Smooth muscle cell (in vitro differentiated cells): ENCODE measurements at regions not wholly inside any gene's neighbourhood (a gene's known extent, or its start where the extent isn't known, plus 50 kb on each side); places are given as distances from the start of the nearest gene placed in this dataset.

Experiments
- DNase-seq: peaks from one replicate; lab custom pipeline; 2025; ENCODE audit not compliant: unreplicated experiment; lab: John Stamatoyannopoulos, UW
- H2AFZ ChIP-seq: fragments of 200-600 bp; sonication (generic); 2 replicates; pipeline ENCODE4 v1.6.0; 2016; ENCODE audit warnings: antibody characterized with exemption, low read depth, mild to moderate bottlenecking
- H3F3A ChIP-seq: fragments of 200-600 bp; sonication (generic); 2 replicates; pipeline ENCODE4 v1.6.0; 2017; ENCODE audit warnings: antibody characterized with exemption, low read depth
- H3K27ac ChIP-seq: fragments of 200-600 bp; sonication (generic); 2 replicates; pipeline ENCODE4 v1.5.1; 2016; ENCODE audit warnings: low read depth, mild to moderate bottlenecking
- H3K27me3 ChIP-seq: fragments of 200-600 bp; sonication (generic); 2 replicates; pipeline ENCODE4 v1.6.1; 2016; ENCODE audit warnings: low read depth, mild to moderate bottlenecking
- H3K36me3 ChIP-seq: fragments of 200-600 bp; sonication (generic); 2 replicates; pipeline ENCODE4 v1.5.1; 2016; ENCODE audit warnings: low read depth
- H3K4me1 ChIP-seq: fragments of 200-600 bp; sonication (generic); 2 replicates; pipeline ENCODE4 v1.5.1; 2016; ENCODE audit warnings: low read depth
- H3K4me2 ChIP-seq: fragments of 200-600 bp; sonication (generic); 2 replicates; pipeline ENCODE4 v1.6.0; 2016; ENCODE audit warnings: mild to moderate bottlenecking
- H3K4me3 ChIP-seq: fragments of 200-600 bp; sonication (generic); 2 replicates; pipeline ENCODE4 v1.5.1; 2016; ENCODE audit warnings: mild to moderate bottlenecking
- H3K79me2 ChIP-seq: fragments of 200-600 bp; sonication (generic); 2 replicates; pipeline ENCODE4 v1.6.0; 2016; ENCODE audit warnings: low read depth, mild to moderate bottlenecking
- H3K9ac ChIP-seq: fragments of 200-600 bp; sonication (generic); 2 replicates; pipeline ENCODE4 v1.6.0; 2016; ENCODE audit warnings: low read depth
- H3K9me3 ChIP-seq: fragments of 200-600 bp; sonication (generic); replicated peaks from 2 replicates; pipeline ENCODE4 v1.5.1; 2016; ENCODE audit warnings: low read depth
- H4K20me1 ChIP-seq: fragments of 200-600 bp; sonication (generic); 2 replicates; pipeline ENCODE4 v1.6.0; 2016; ENCODE audit warnings: low read depth
- CTCF ChIP-seq: fragments of 200-600 bp; sonication (generic); IDR thresholded peaks from 2 replicates; pipeline ENCODE4 v1.5.1; 2017; ENCODE audit warnings: borderline replicate concordance, mild to moderate bottlenecking, antibody characterized with exemption; ENCODE audit not compliant: insufficient read depth, poor library complexity, severe bottlenecking
- WGBS: methylation state at CpG from one replicate; pipeline ENCODE4 v1.1.7; 2016; ENCODE audit warnings: low lambda C conversion rate; 5-methylcytosine and 5-hydroxymethylcytosine counted together

- no peaks in the 10 kb centered on the region for H3K79me2 ChIP-seq
- no peak overlapping the region for H3K4me3 ChIP-seq
- no peaks in the 10 kb centered on the region for H4K20me1 ChIP-seq
- no peak overlapping the region for H2AFZ ChIP-seq
- TF ChIP-seq CTCF, result no peak
- no peaks in the 10 kb centered on the region for H3K27me3 ChIP-seq
- H3K4me2 ChIP-seq, result no peak overlapping the region
- no peak overlapping the region for H3K27ac ChIP-seq
- H3K9me3 ChIP-seq, result no peaks in the 10 kb centered on the region
- DNase-seq, result no peak
- H3F3A ChIP-seq, result no peaks in the 10 kb centered on the region
- H3K4me1 ChIP-seq, result no peaks in the 10 kb centered on the region
- no peaks in the 10 kb centered on the region for H3K36me3 ChIP-seq
- no peak overlapping the region for H3K9ac ChIP-seq
- 94% methylated on average over 16 of the region's 16 CpGs for WGBS
Measured at GRCh38 chr19:30132343-30133075, 190.5 kb downstream of the URI1 start.

GRCh38 chr19:30133803-30134202, 191.8 kb downstream of the URI1 start:
- no peaks in the 10 kb centered on the region for H3K4me1 ChIP-seq
- 93% methylated on average over 2 of the region's 2 CpGs for WGBS
- no peak for TF ChIP-seq CTCF
- no peak for DNase-seq
- H3K79me2 ChIP-seq, result no peaks in the 10 kb centered on the region
- H2AFZ ChIP-seq, result no peak overlapping the region
- H3K27ac ChIP-seq, result no peak overlapping the region
- H3K9ac ChIP-seq, result no peak overlapping the region
- no peaks in the 10 kb centered on the region for H4K20me1 ChIP-seq
- no peaks in the 10 kb centered on the region for H3K27me3 ChIP-seq
- H3F3A ChIP-seq, result no peaks in the 10 kb centered on the region
- no peaks in the 10 kb centered on the region for H3K9me3 ChIP-seq
- no peak overlapping the region for H3K4me2 ChIP-seq
- H3K36me3 ChIP-seq, result no peaks in the 10 kb centered on the region
- no peak overlapping the region for H3K4me3 ChIP-seq

GRCh38 chr19:30135093-30135757, 193.2 kb downstream of the URI1 start:
- no peak for DNase-seq
- Histone ChIP-seq H3F3A (no peaks in the 10 kb centered on the region), H3K27ac (no peak overlapping the region), H4K20me1 (no peaks in the 10 kb centered on the region), H3K4me3 (no peak overlapping the region), H3K4me2 (no peak overlapping the region), H3K9ac (no peak overlapping the region), H3K79me2 (no peaks in the 10 kb centered on the region), H3K36me3 (no peaks in the 10 kb centered on the region), H3K4me1 (no peaks in the 10 kb centered on the region), H3K27me3 (no peaks in the 10 kb centered on the region), H3K9me3 (no peaks in the 10 kb centered on the region), H2AFZ (no peak overlapping the region)
- WGBS, result 84% methylated on average over 12 of the region's 12 CpGs
- TF ChIP-seq CTCF, result no peak
